ENCODE measurements at regions not wholly inside any gene's neighbourhood (a gene's known extent, or its start where the extent isn't known, plus 50 kb on each side); places are given as distances from the start of the nearest gene placed in this dataset.

- dilution Hi-C loops (cut with HindIII; ENCODE audit: low sequenced_read_pairs, unreplicated experiment), result no loop called here
Observed at GRCh38 chr20:22844959-22845358, 190.2 kb upstream of the SSTR4 start.

More at GRCh38 chr20:22844959-22845358, 190.2 kb upstream of the SSTR4 start:
- CTCF ChIA-PET, result no interaction called here
- no peak overlapping the region for H3K14ac ChIP-seq (replicated peaks; ENCODE audit: low read depth, low read length)
- H3K27ac ChIP-seq (ENCODE audit: insufficient read depth, low read length), result no peak overlapping the region
- POLR2A ChIA-PET (ENCODE audit: unreplicated experiment), result no interaction called here
- in situ Hi-C loops (cut with MboI; ENCODE audit: low sequenced_read_pairs), result no loop called here
- no peak overlapping the region for H3K18ac ChIP-seq (ENCODE audit: low read depth, low read length)
- no peak overlapping the region for H2AK5ac ChIP-seq (ENCODE audit: low read depth, low read length)
- H2BK20ac ChIP-seq (ENCODE audit: low read depth, low read length), result no peak overlapping the region
- no peaks in the 10 kb centered on the region for H3K4me1 ChIP-seq (ENCODE audit: control insufficient read depth, insufficient read depth, low read length)
- no peak overlapping the region for H2AK9ac ChIP-seq (replicated peaks; ENCODE audit: low read depth, low read length, poor library complexity)
- no peaks in the 10 kb centered on the region for H3K9me3 ChIP-seq (ENCODE audit: control insufficient read depth, insufficient read depth, low read length)
- no peak overlapping the region for H2AFZ ChIP-seq (replicated peaks; ENCODE audit: low read length, poor library complexity)
- DNase-seq, result no peak
- TF ChIP-seq NFE2L2 (IDR thresholded peaks at IDR 0.05; ENCODE audit: low read depth, low read length) (no peak), RCOR1 (IDR thresholded peaks at IDR 0.05; ENCODE audit: insufficient replicate concordance, low read length) (no peak), CTCF (conservative IDR thresholded peaks at IDR 0.05; ENCODE audit: low read depth, low read length) (no peak), ELK1 (IDR thresholded peaks at IDR 0.05; ENCODE audit: borderline replicate concordance, low read depth, low read length) (no peak), MXI1 (IDR thresholded peaks at IDR 0.05; ENCODE audit: borderline replicate concordance, low read depth, low read length) (no peak), POLR2A (IDR thresholded peaks at IDR 0.05; ENCODE audit: low read depth, low read length) (no peak), RAD21 (IDR thresholded peaks at IDR 0.05; ENCODE audit: low read length) (no peak), MAZ (IDR thresholded peaks at IDR 0.05; ENCODE audit: borderline replicate concordance, low read depth, low read length) (no peak), MAFK (IDR thresholded peaks at IDR 0.05; ENCODE audit: low read depth, low read length) (no peak), CEBPB (IDR thresholded peaks at IDR 0.05; ENCODE audit: low read depth, low read length) (no peak), USF2 (IDR thresholded peaks at IDR 0.05; ENCODE audit: low read depth, low read length) (no peak), FOS (IDR thresholded peaks at IDR 0.05; ENCODE audit: low read depth, low read length) (no peak)
- no peak overlapping the region for H2BK120ac ChIP-seq (ENCODE audit: low read depth, low read length)
- H3K9ac ChIP-seq (ENCODE audit: low read depth, low read length), result no peak overlapping the region
- no peak for ATAC-seq (ENCODE audit: low read depth)
- H3K4ac ChIP-seq (ENCODE audit: low read depth, low read length), result no peak overlapping the region
- H3K23ac ChIP-seq (ENCODE audit: low read depth, low read length), result no peak overlapping the region
- H4K8ac ChIP-seq (ENCODE audit: low read depth in 2 of 2, low read length in 2 of 2), result no peak overlapping the region
- H4K91ac ChIP-seq (ENCODE audit: insufficient read depth, low read depth, low read length), result no peak overlapping the region
- peaks cover 2% of the 10 kb centered on the region; the same call in 1 of the 2 replicates for H3K27me3 ChIP-seq (ENCODE audit: control insufficient read depth, insufficient read depth, low read length)
- no peak overlapping the region for H3K4me2 ChIP-seq (ENCODE audit: low read depth, low read length)
- no peak overlapping the region for H2BK5ac ChIP-seq (ENCODE audit: low read depth, low read length, poor library complexity, severe bottlenecking)
- no peaks in the 10 kb centered on the region for H3K36me3 ChIP-seq (ENCODE audit: control insufficient read depth, insufficient read depth, low read length)
- no peak overlapping the region for H3K4me3 ChIP-seq (ENCODE audit: insufficient read depth, low read depth, low read length)
- intact Hi-C loops (cut with micrococcal nuclease), result no loop called here
- H4K5ac ChIP-seq (ENCODE audit: low read depth, low read length), result no peak overlapping the region
- no TSS peak for BruUV-seq (replicated peaks)
- no peaks in the 10 kb centered on the region for H3K9me1 ChIP-seq (ENCODE audit: insufficient read depth, low read length)
- H3K79me1 ChIP-seq (ENCODE audit: low read depth in 1 of 2, low read length in 2 of 2), result no peaks in the 10 kb centered on the region
- no peak overlapping the region for H2BK15ac ChIP-seq (ENCODE audit: low read depth, low read length)
- no peak overlapping the region for H3K56ac ChIP-seq (ENCODE audit: extremely low read depth, insufficient read depth, low read length)
- no peaks in the 10 kb centered on the region for H4K20me1 ChIP-seq (ENCODE audit: insufficient read depth, low read length)
